ENCODE measurements at regions not wholly inside any gene's neighbourhood (a gene's known extent, or its start where the extent isn't known, plus 50 kb on each side); places are given as distances from the start of the nearest gene placed in this dataset.

DNA sequence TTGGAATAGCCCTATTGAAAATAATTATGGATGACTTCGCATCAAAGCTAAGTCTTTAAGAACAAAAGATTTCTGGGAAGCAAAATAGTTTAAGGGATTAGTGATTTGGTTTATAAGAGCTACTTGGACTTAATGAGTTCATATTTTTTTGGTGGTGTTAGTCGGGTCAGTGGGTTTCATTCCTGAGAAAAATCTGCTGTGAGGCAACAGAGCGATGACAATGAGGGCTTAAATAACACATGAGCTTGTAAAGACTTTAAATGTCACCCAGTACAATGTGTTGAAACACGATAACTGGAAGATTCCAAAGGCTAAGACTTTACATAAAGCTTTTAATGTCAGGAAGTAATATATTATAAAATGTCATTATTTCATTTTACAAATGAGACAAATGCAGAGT lies 178.8 kb downstream of the ARL4A start:
- no peaks in the 10 kb centered on the region for H3K36me3 ChIP-seq
- no peaks in the 10 kb centered on the region for H3K27me3 ChIP-seq

DNA sequence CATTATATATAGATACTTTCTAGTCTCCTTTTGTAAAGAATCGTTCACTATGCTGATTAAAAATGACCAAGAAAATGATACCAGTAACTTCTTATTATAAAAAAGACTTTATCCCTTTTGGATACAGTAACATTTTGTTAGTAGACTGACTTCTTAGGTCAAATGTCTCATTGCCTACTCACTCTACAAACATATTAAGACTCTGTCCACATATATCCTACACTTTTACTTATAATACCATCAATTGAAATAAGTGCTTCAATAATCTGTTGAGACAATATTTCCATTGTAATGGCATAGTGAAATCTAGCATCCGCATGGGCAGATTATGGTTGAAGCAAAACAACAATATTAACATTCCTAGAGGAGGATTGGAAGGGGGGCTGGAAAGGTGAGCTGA lies 180.6 kb downstream of the ARL4A start:
- Histone ChIP-seq H3K4me3 (ENCODE audit: low read depth, low read length) (no peak overlapping the region), H3K36me3 (no peaks in the 10 kb centered on the region), H3K9me3 (no peaks in the 10 kb centered on the region), H3K27me3 (no peaks in the 10 kb centered on the region), H3K4me1 (no peaks in the 10 kb centered on the region)
- DNase-seq, result no peak
- no peak for TF ChIP-seq CTCF (IDR thresholded peaks at IDR 0.05; ENCODE audit: low read depth, low read length)

More for the DNA sequence above, 178.8 kb downstream of the ARL4A start:
- Histone ChIP-seq H3K9me3 (no peaks in the 10 kb centered on the region), H3K4me3 (ENCODE audit: low read depth, low read length) (no peak overlapping the region), H3K4me1 (no peaks in the 10 kb centered on the region)
- no peak for TF ChIP-seq CTCF (IDR thresholded peaks at IDR 0.05; ENCODE audit: low read depth, low read length)
- no peak for DNase-seq

DNA sequence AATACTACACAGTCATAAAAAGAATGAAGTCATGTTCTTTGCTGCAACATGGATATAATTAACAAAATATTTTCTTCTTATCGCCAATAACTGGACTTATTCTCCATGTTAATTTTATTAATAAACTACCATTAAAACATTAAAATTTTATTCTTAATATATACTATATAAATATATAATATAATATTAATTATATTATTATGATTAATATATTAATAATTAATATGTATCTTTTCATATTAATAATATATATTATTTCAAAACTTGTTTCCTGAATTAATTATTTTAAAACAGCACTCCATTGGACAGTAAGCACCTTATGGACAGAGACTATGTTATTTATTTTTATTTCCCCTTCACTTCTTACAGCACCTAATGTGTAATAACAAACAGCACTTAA lies 182.8 kb downstream of the ARL4A start:
- Histone ChIP-seq H3K4me3 (ENCODE audit: low read depth, low read length) (no peak overlapping the region), H3K4me1 (no peaks in the 10 kb centered on the region), H3K9me3 (no peaks in the 10 kb centered on the region), H3K36me3 (no peaks in the 10 kb centered on the region), H3K27me3 (no peaks in the 10 kb centered on the region)
- no peak for DNase-seq
- TF ChIP-seq CTCF (IDR thresholded peaks at IDR 0.05; ENCODE audit: low read depth, low read length), result no peak

DNA sequence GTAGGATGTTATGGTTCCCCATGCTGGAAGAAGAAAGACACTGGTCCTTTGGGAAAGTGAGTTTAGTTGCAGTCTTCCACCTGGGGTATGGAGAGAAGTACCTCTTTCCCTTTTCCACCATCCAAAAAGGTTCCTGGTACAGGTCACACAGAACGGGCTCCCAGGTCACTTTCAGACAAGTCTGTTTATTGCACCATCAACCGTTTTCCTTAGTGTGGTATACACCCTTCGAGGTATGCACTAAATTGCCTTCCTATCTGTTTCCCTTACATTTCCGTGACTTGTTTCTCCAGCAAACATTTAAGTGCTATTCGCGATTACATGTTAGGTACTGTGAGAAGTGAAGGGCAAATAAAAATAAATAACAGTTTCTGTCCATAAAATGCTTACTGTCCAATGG lies 185.1 kb downstream of the ARL4A start:
- Histone ChIP-seq H3K4me1 (no peaks in the 10 kb centered on the region), H3K9me3 (no peaks in the 10 kb centered on the region), H3K4me3 (ENCODE audit: low read depth, low read length) (no peak overlapping the region), H3K27me3 (no peaks in the 10 kb centered on the region), H3K36me3 (no peaks in the 10 kb centered on the region)
- no peak for DNase-seq
- TF ChIP-seq CTCF (IDR thresholded peaks at IDR 0.05; ENCODE audit: low read depth, low read length), result no peak

DNA sequence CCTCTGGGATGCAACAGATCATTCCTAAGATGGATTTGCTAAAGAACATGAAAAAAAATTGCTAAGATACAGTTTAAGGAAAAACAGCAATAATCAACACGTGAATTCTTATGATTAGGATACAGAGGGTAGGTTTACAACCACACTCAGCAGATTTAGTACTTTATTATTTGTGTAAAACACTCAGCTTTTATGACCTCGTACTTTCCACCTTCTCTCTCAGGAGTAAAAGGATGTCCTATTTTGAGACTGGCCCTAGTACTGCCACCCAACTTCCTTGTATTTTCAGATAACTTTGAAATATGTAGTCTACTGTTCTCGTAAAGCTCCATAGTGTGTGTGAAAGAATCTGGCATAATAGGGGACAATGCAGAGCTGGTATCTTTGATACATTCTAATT lies 186.1 kb downstream of the ARL4A start:
- no peak for TF ChIP-seq CTCF (IDR thresholded peaks at IDR 0.05; ENCODE audit: low read depth, low read length)
- H3K9me3 ChIP-seq, result no peaks in the 10 kb centered on the region
- no peaks in the 10 kb centered on the region for H3K4me1 ChIP-seq
- no peak overlapping the region for H3K4me3 ChIP-seq (ENCODE audit: low read depth, low read length)
- H3K36me3 ChIP-seq, result no peaks in the 10 kb centered on the region
- H3K27me3 ChIP-seq, result no peaks in the 10 kb centered on the region
- no peak for DNase-seq

- no peaks in the 10 kb centered on the region for H3K4me1 ChIP-seq
- H3K9me3 ChIP-seq, result no peaks in the 10 kb centered on the region
- DNase-seq, result no peak
- H3K36me3 ChIP-seq, result no peaks in the 10 kb centered on the region
- H3K27me3 ChIP-seq, result no peaks in the 10 kb centered on the region; the same call in 1 of the 2 replicates
- no peak for TF ChIP-seq CTCF (IDR thresholded peaks at IDR 0.05; ENCODE audit: low read depth, low read length)
- no peak overlapping the region for H3K4me3 ChIP-seq (ENCODE audit: low read depth, low read length)
Measured at GRCh38 chr7:12879139-12879538, 191.7 kb downstream of the ARL4A start.
